Activated CD4-positive, alpha-beta T cell treated with anti-CD3 and anti-CD28 coated beads, Interleukin-2, amount 10 ng/mL, durations not matched to agents 7 days and 5 days (primary cell): ENCODE measurements at regions not wholly inside any gene's neighbourhood (a gene's known extent, or its start where the extent isn't known, plus 50 kb on each side); places are given as distances from the start of the nearest gene placed in this dataset.

Experiments
- CTCF ChIA-PET: fragments of 350-600 bp; sonication (Branson Sonifier 250); formaldehyde crosslinking; loops from one replicate; lab custom pipeline; 2021; ENCODE audit warnings: antibody characterized with exemption; lab: Charles Lee
- POLR2A ChIA-PET: fragments of 350-600 bp; sonication (Branson Sonifier 250); formaldehyde crosslinking; loops from one replicate; lab custom pipeline; 2021; ENCODE audit warnings: antibody characterized with exemption; lab: Charles Lee
- DNase-seq: peaks from one replicate; pipeline ENCODE4 v3.0.0-alpha.2; 2020
- H3K27ac Mint-ChIP-seq: one replicate; pipeline ENCODE4 v1.8.0; 2021; ENCODE audit warnings: mild to moderate bottlenecking, moderate library complexity, mixed read lengths
- H3K27me3 Mint-ChIP-seq: one replicate; pipeline ENCODE4 v1.8.0; 2021; ENCODE audit warnings: mixed read lengths
- H3K36me3 Mint-ChIP-seq: one replicate; pipeline ENCODE4 v1.8.0; 2021; ENCODE audit warnings: low read depth, mixed read lengths
- H3K4me1 Mint-ChIP-seq: one replicate; pipeline ENCODE4 v1.8.0; 2021; ENCODE audit warnings: mixed read lengths
- H3K4me3 Mint-ChIP-seq: one replicate; pipeline ENCODE4 v1.8.0; 2021; ENCODE audit warnings: mild to moderate bottlenecking, moderate library complexity, mixed read lengths
- H3K9me3 Mint-ChIP-seq: one replicate; pipeline ENCODE4 v1.8.0; 2021; ENCODE audit warnings: mixed read lengths

DNA sequence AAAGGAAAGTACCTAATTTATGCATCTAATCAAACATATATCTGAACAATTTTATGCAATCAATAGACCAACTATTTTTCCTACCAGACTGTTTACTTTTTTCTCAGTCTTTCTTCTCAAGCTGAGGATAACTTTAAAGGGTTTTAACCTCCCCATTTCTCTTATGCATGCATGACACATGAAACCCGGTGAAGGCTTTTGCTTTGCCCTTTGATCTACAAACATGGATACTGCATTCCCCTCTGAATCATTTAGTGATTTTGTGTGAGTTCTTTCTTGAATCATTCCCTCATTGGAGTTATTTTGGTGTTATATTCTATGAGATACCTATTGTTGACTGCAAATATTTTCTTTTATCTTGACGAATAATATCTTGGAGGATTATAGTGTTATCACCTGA, 931.9 kb upstream of the CNTNAP5 start:
- Mint-ChIP-seq H3K9me3 (peaks cover 11% of the 10 kb centered on the region), H3K36me3 (no peaks in the 10 kb centered on the region), H3K27ac (no peak overlapping the region), H3K4me1 (no peaks in the 10 kb centered on the region), H3K4me3 (no peak overlapping the region), H3K27me3 (no peaks in the 10 kb centered on the region)
- no peak for DNase-seq
- ChIA-PET CTCF (no interaction called here), POLR2A (no interaction called here)

DNA sequence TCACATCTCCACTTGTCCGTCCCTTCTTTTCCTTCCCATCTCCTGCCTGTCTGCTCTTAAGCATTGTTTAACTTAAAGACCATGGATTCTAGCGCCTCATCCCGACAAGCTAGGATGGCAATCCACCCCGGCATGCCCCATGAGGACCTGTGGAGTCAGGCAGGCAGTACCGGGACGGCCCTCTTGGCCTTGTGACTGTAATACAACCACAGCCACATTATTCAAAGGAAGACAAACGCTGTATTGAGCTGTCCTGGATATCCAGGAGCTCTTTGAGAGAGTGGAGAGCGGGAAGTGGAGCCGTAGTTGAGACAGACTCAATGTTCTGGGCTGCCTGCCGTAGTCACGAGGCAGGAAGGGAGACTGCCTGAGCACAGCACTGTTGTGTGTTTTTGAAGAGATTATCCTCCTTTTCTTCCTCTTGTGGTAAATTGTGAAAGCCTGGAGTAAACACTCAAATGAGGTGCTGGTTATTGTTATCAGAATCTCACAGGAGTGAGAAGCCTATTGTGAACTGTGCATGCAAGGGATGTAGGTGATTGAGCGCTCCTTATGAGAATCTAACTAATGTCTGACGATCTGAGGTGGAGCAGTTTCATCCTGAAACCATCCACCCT, 929.8 kb upstream of the CNTNAP5 start:
- no peaks in the 10 kb centered on the region for H3K4me1 Mint-ChIP-seq
- no peak overlapping the region for H3K27ac Mint-ChIP-seq
- H3K9me3 Mint-ChIP-seq, result peaks cover 15% of the 10 kb centered on the region
- H3K36me3 Mint-ChIP-seq, result no peaks in the 10 kb centered on the region
- POLR2A ChIA-PET, result no interaction called here
- CTCF ChIA-PET, result no interaction called here
- H3K27me3 Mint-ChIP-seq, result no peaks in the 10 kb centered on the region
- no peak for DNase-seq
- H3K4me3 Mint-ChIP-seq, result no peak overlapping the region

DNA sequence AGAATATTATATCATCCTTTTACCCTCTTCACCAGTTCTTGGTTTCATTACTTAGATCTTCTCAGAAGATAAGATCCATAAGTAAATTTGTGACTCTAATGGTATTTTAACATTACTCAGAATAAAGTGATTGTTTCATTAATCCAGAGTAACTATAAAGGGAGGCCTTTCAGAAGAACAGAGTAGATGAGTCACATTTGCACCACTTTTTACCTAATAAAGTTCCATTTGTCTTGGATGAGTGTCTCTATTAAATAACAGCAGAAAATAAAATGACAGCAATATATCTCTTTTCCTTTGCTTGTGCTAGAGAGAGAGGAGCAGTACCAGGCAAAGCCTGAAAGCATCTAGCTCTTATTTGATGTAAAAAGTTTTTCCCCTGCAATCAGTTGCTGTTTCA, 926.5 kb upstream of the CNTNAP5 start:
- no peaks in the 10 kb centered on the region for H3K4me1 Mint-ChIP-seq
- no peak overlapping the region for H3K27ac Mint-ChIP-seq
- H3K27me3 Mint-ChIP-seq, result no peaks in the 10 kb centered on the region
- H3K9me3 Mint-ChIP-seq, result peaks cover 12% of the 10 kb centered on the region
- no peaks in the 10 kb centered on the region for H3K36me3 Mint-ChIP-seq
- no peak for DNase-seq
- POLR2A ChIA-PET, result no interaction called here
- no peak overlapping the region for H3K4me3 Mint-ChIP-seq
- CTCF ChIA-PET, result no interaction called here

DNA sequence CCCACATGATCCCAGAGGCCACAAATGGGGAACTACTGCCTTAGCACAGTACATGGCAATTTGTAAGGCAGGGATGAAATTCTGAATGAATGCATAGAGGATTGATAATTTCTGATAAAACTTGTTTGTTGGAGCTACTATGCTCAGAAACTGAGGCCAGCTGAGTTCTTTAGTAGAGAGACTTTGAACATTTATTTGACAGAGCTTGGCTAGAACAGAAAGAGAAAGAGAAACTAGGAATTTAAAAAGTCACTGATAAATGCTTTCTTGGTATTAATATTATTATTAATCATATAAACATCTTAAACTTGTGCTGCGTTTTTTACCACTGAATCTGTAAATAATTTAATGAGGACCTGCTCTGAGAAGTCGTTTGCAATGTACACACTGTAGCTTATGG, 923.7 kb upstream of the CNTNAP5 start:
- ChIA-PET CTCF (no interaction called here), POLR2A (no interaction called here)
- H3K9me3 Mint-ChIP-seq, result peaks cover 10% of the 10 kb centered on the region
- no peak for DNase-seq
- no peak overlapping the region for H3K4me3 Mint-ChIP-seq
- H3K27me3 Mint-ChIP-seq, result no peaks in the 10 kb centered on the region
- H3K36me3 Mint-ChIP-seq, result no peaks in the 10 kb centered on the region
- H3K4me1 Mint-ChIP-seq, result no peaks in the 10 kb centered on the region
- no peak overlapping the region for H3K27ac Mint-ChIP-seq

DNA sequence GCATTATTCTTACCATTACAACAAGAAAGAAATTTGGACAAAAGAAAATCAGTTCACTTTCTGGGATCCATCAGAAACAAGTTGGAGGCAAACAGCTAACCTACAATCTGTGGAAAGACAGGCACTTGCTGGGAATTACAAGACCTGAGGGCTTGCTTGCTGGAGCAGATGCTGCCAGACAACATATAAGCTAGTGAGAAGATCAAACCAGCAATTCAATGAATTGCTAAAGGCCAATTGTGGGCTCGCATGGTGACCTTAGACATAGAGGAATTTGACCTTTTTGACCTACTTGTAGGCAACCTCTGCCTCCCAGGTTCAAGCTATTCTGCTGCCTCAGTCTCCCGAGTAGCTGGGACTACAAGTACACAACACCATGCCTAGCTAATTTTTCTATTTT, 921.2 kb upstream of the CNTNAP5 start:
- Mint-ChIP-seq H3K27ac (no peak overlapping the region), H3K4me1 (no peaks in the 10 kb centered on the region), H3K9me3 (peaks cover 10% of the 10 kb centered on the region), H3K4me3 (no peak overlapping the region), H3K36me3 (no peaks in the 10 kb centered on the region), H3K27me3 (no peaks in the 10 kb centered on the region)
- no peak for DNase-seq
- ChIA-PET CTCF (no interaction called here), POLR2A (no interaction called here)

DNA sequence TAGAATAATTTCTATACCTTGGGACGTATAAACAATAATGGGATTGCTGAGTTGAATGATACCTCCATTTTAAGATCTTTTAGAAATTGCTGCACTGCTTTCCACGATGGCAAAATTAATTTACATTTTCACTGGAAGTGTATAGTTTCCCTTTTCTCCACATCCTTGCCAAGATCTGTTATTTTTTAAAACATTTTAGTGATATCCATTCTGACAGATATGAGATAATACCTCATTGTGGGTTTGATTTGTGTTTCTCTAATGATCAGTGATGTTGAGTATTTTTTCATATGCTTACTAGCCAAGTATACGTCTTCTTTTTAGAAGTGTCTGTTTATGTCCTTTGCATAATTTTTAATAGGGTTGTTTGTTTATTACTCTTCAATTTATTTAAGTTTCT, 908.5 kb upstream of the CNTNAP5 start:
- H3K27ac Mint-ChIP-seq, result no peak overlapping the region
- ChIA-PET POLR2A (no interaction called here), CTCF (no interaction called here)
- H3K9me3 Mint-ChIP-seq, result peaks cover 5% of the 10 kb centered on the region
- H3K27me3 Mint-ChIP-seq, result no peaks in the 10 kb centered on the region
- no peaks in the 10 kb centered on the region for H3K36me3 Mint-ChIP-seq
- no peak for DNase-seq
- no peak overlapping the region for H3K4me3 Mint-ChIP-seq
- H3K4me1 Mint-ChIP-seq, result no peaks in the 10 kb centered on the region

DNA sequence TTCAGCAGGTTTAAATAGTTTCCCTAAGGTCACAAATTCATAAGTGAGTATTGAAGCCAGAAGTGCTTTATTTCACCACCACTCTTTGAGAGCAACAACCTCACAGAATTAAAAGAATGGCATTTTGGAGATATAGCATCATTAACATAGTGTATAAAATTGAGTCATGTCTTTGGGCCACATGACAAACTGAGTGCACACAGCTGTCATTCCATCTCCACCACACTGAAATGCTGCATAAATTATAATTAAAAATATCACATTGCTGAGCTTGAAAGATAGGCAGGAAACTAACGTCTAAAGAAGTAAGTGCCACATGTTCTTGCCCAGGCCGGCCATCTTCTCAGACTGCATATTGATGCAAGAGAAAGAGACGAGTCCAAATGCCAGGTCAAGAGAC, 897.9 kb upstream of the CNTNAP5 start:
- DNase-seq, result no peak
- Mint-ChIP-seq H3K36me3 (no peaks in the 10 kb centered on the region), H3K4me1 (no peaks in the 10 kb centered on the region), H3K4me3 (no peak overlapping the region), H3K27me3 (no peaks in the 10 kb centered on the region), H3K9me3 (peaks cover 15% of the 10 kb centered on the region), H3K27ac (no peak overlapping the region)
- ChIA-PET POLR2A (no interaction called here), CTCF (no interaction called here)

DNA sequence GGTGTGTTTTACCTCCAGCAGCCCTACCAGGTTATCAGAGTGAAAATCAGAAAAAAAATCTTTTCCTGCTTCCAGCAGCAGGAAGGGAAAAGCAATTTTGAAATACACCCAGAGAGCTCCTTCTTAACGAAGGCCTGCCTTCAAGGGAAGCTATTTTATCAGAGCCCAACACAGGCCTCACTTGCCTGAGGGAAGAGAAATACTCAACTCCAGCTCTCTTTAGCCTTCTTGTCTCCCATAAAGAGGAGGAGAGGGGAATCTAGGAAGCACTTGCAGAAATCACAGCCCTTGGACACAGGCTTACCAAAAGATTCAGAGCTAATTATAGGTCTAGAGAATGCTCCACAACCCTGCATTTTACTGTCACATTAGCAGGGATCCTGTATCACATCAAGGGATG, 896.1 kb upstream of the CNTNAP5 start:
- no peaks in the 10 kb centered on the region for H3K36me3 Mint-ChIP-seq
- CTCF ChIA-PET, result no interaction called here
- H3K27me3 Mint-ChIP-seq, result no peaks in the 10 kb centered on the region
- no peak for DNase-seq
- POLR2A ChIA-PET, result no interaction called here
- no peaks in the 10 kb centered on the region for H3K4me1 Mint-ChIP-seq
- no peak overlapping the region for H3K4me3 Mint-ChIP-seq
- H3K9me3 Mint-ChIP-seq, result peaks cover 15% of the 10 kb centered on the region
- no peak overlapping the region for H3K27ac Mint-ChIP-seq

DNA sequence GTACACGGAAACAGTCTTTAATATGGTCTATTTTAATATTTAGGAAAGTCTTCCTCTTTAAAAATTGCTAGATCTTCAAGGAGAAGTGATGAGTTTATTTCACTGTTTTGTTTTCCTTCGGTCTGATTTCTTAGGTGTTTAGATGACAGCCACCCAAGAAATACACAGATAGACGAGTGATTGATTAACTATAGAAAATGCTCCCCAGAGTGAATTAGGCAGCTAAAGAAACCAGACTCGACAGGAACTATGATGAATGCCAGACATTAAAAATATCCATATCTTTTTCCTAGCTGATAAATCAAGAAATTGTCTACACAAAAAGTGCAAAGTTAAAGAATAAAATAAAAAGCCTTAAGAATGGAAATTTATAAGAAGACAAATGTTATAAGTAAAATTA, 888.7 kb upstream of the CNTNAP5 start:
- DNase-seq, result no peak
- Mint-ChIP-seq H3K4me1 (no peaks in the 10 kb centered on the region), H3K27ac (no peak overlapping the region), H3K27me3 (no peaks in the 10 kb centered on the region), H3K9me3 (peaks cover 5% of the 10 kb centered on the region), H3K4me3 (no peak overlapping the region), H3K36me3 (no peaks in the 10 kb centered on the region)
- ChIA-PET POLR2A (no interaction called here), CTCF (no interaction called here)

DNA sequence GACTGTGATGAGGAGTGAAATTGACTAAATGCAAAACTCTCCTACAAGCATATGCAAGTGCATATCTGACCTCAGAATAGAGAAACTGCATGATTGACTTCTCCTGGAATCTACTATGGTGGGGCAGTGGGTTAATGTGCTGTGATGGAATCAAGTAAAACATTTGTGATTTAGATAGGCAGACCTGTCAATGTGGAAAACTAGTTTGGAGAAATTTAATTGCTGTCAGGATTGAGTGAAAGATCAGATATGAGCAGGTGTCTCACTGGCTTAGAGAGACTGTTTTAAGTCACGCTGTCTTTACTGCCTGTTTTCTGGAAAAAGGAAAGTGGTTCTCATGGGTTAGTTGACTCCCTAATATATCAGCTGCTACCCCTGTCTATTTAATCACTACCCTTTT, 881.0 kb upstream of the CNTNAP5 start:
- ChIA-PET POLR2A (no interaction called here), CTCF (no interaction called here)
- peaks cover 14% of the 10 kb centered on the region for H3K9me3 Mint-ChIP-seq
- no peaks in the 10 kb centered on the region for H3K27me3 Mint-ChIP-seq
- H3K27ac Mint-ChIP-seq, result no peak overlapping the region
- no peak for DNase-seq
- no peaks in the 10 kb centered on the region for H3K4me1 Mint-ChIP-seq
- no peak overlapping the region for H3K4me3 Mint-ChIP-seq
- no peaks in the 10 kb centered on the region for H3K36me3 Mint-ChIP-seq

DNA sequence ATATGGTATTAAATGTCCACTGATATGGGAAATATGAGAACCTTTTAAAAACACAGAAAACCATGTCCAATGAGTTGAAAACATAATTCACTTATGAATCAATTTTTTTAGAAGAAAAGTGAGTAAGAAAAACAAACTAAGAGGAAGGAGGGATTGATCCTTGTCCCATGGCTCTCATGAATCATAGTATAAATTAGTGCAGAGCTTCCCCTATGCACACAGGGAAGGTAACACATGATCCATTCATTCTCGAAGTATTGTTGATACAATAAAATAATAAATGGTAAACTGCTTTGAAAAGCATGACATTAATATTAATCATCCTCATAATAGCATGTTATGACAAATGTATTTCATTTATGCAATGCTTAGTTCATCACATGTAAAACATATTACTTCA, 872.0 kb upstream of the CNTNAP5 start:
- Mint-ChIP-seq H3K4me1 (no peaks in the 10 kb centered on the region), H3K27ac (no peak overlapping the region), H3K4me3 (no peak overlapping the region), H3K9me3 (peaks cover 4% of the 10 kb centered on the region), H3K27me3 (no peaks in the 10 kb centered on the region), H3K36me3 (no peaks in the 10 kb centered on the region)
- POLR2A ChIA-PET, result no interaction called here
- DNase-seq, result no peak
- CTCF ChIA-PET, result no interaction called here

DNA sequence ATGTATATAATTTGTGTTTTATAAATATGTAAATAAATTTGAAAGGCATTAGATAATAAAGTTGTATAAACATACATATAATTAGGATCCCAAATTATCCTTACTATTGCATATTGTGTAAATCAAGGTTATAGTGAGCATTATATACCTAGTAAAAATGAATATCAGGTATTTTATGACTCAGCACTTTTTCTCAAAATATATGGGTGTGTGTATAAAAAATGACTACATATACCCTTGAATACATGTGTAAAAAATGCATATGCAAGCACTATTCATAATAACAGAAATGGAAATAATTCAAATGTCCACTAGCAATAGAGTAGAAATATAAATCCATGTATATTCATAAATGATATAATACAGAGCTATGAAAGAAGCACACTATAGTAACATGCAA, 870.9 kb upstream of the CNTNAP5 start:
- H3K27me3 Mint-ChIP-seq, result no peaks in the 10 kb centered on the region
- no peaks in the 10 kb centered on the region for H3K4me1 Mint-ChIP-seq
- ChIA-PET CTCF (no interaction called here), POLR2A (no interaction called here)
- no peaks in the 10 kb centered on the region for H3K36me3 Mint-ChIP-seq
- no peak overlapping the region for H3K4me3 Mint-ChIP-seq
- no peak for DNase-seq
- no peak overlapping the region for H3K27ac Mint-ChIP-seq
- H3K9me3 Mint-ChIP-seq, result peaks cover 4% of the 10 kb centered on the region

DNA sequence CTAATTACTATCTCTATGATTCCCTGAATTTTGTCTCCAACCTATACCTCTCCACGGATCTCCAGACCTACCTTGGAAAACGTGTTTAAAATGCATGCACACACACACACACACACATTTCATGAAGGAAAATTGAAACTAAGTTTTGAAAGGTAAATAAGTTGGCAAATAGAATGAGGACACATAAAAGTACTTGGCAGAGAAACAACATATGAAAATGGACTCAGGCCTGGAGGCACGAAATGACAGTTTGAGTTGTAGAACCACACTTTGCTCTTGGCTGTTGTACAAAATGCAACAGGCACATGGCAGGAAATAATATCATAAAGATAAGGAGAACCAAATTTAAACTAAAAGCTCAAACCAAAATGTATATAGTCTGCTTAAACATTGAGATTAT, 868.1 kb upstream of the CNTNAP5 start:
- Mint-ChIP-seq H3K9me3 (peaks cover 2% of the 10 kb centered on the region), H3K36me3 (no peaks in the 10 kb centered on the region), H3K27me3 (no peaks in the 10 kb centered on the region), H3K4me3 (no peak overlapping the region), H3K4me1 (no peaks in the 10 kb centered on the region), H3K27ac (no peak overlapping the region)
- POLR2A ChIA-PET, result no interaction called here
- CTCF ChIA-PET, result no interaction called here
- no peak for DNase-seq

DNA sequence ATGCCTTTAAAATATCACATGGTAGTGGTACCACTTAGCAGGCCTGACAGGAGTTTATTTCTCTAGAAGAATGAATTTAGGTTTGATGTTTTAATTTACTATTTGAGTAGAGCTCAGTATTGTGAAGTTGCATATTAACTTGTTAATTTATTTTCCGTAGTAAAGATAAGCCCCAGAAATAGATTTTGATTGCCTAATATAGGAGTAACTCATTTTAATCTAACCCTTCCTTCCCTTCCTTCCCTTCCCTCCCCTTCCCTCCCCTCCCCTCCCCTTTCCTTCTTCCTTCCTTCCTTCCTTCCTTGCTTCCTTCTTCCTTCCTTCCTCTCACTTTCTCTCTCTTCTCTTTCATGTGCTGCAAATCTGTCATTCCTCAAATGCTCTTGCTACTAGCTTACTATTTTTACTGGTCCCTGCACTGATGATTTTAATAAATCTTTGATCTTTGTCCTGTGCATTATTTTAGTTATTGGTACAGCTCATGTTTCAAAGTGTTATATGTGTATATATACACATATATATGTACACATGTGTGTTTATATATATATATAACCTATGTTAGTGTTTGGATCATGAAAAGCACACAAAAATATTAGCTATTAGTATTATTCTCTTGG, 862.6 kb upstream of the CNTNAP5 start:
- Mint-ChIP-seq H3K27ac (no peak overlapping the region), H3K4me3 (no peak overlapping the region), H3K9me3 (no peaks in the 10 kb centered on the region), H3K27me3 (no peaks in the 10 kb centered on the region), H3K4me1 (no peaks in the 10 kb centered on the region), H3K36me3 (no peaks in the 10 kb centered on the region)
- ChIA-PET POLR2A (no interaction called here), CTCF (no interaction called here)
- DNase-seq, result no peak
